Brain microvascular endothelial cell (primary cell): ENCODE measurements at regions not wholly inside any gene's neighbourhood (a gene's known extent, or its start where the extent isn't known, plus 50 kb on each side); places are given as distances from the start of the nearest gene placed in this dataset.
A peak's percentile ranks its signal among the peaks of the same experiment; 100 is the strongest.

Experiments
- DNase-seq: peaks from one replicate; pipeline ENCODE4 v3.0.0-alpha.2; 2020
- H3K27ac ChIP-seq: fragments of 250-450 bp; sonication (Bioruptor Pico); 2 replicates; pipeline ENCODE4 v1.5.1; 2020; ENCODE audit warnings: mild to moderate bottlenecking, moderate library complexity
- H3K27me3 ChIP-seq: fragments of 250-450 bp; sonication (Bioruptor Pico); replicated peaks from 2 replicates; pipeline ENCODE4 v1.5.1; 2020; ENCODE audit warnings: mild to moderate bottlenecking
- H3K36me3 ChIP-seq: fragments of 250-450 bp; sonication (Bioruptor Pico); replicated peaks from 2 replicates; pipeline ENCODE4 v1.5.1; 2020; ENCODE audit warnings: mild to moderate bottlenecking
- H3K4me3 ChIP-seq: 2 replicates; pipeline ENCODE4 v1.5.1; 2011; ENCODE audit warnings: low read depth, mild to moderate bottlenecking, control low read depth, low read length, moderate library complexity
- CTCF ChIP-seq: IDR thresholded peaks from 2 replicates; pipeline ENCODE4 v1.5.1; 2011; ENCODE audit warnings: low read depth, mild to moderate bottlenecking, moderate library complexity, low read length, control low read depth, inconsistent platforms; ENCODE audit errors: missing control alignments
- in situ Hi-C: cut with HindIII; loops from 2 replicates; pipeline ENCODE4 v1.10.0; 2017; ENCODE audit warnings: low sequenced_read_pairs, low pct_ligation_motif_present

DNA sequence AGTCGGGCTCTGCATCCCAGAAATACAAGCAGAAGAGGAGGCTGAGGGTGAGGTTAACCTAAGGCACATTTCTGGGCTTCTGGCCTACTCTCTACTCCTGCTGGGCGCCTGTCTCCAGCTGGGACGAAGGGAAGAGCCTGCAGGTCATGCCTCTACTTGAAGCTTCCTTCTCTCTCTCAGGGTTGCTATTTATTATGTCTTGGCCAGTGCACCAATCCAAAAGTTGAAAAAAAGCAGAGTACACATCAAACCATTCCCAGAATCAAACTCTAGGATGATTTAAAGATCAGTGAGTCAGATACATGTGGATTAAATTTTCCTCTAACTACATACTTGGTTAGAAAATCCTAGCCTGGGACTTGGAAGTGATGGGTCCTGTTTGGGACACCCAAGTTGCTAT is 60.2 kb upstream of the CDON start:
- in situ Hi-C loops = no loop called here
- TF ChIP-seq CTCF = no peak
- no peak for DNase-seq
- no peaks in the 10 kb centered on the region for H3K36me3 ChIP-seq
- H3K27ac ChIP-seq = no peak overlapping the region
- no peaks in the 10 kb centered on the region for H3K27me3 ChIP-seq
- no peak overlapping the region for H3K4me3 ChIP-seq

GRCh38 chr11:126121296-126121695 is 58.6 kb upstream of the CDON start:
- in situ Hi-C loops = no loop called here
- H3K27ac ChIP-seq = no peak overlapping the region
- TF ChIP-seq CTCF = no peak
- DNase-seq = no peak
- no peaks in the 10 kb centered on the region for H3K36me3 ChIP-seq
- no peak overlapping the region for H3K4me3 ChIP-seq
- no peaks in the 10 kb centered on the region for H3K27me3 ChIP-seq

GRCh38 chr11:126118806-126119205 is 56.1 kb upstream of the CDON start:
- Histone ChIP-seq H3K27me3 (no peaks in the 10 kb centered on the region), H3K36me3 (no peaks in the 10 kb centered on the region), H3K4me3 (no peak overlapping the region), H3K27ac (no peak overlapping the region)
- in situ Hi-C loops = no loop called here
- no peak for DNase-seq
- TF ChIP-seq CTCF = no peak

GRCh38 chr11:126115816-126116331 is 53.2 kb upstream of the CDON start:
- H3K36me3 ChIP-seq = no peaks in the 10 kb centered on the region
- no peaks in the 10 kb centered on the region for H3K27me3 ChIP-seq
- no peak overlapping the region for H3K27ac ChIP-seq
- H3K4me3 ChIP-seq = no peak overlapping the region
- peak; percentile 49 for TF ChIP-seq CTCF
- in situ Hi-C loops = no loop called here
- DNase-seq = peak; percentile 68

GRCh38 chr11:126115127-126115495 is 52.4 kb upstream of the CDON start:
- Histone ChIP-seq H3K27ac (no peak overlapping the region), H3K36me3 (no peaks in the 10 kb centered on the region), H3K4me3 (no peak overlapping the region), H3K27me3 (no peaks in the 10 kb centered on the region)
- no peak for TF ChIP-seq CTCF
- DNase-seq = no peak
- in situ Hi-C loops = no loop called here

GRCh38 chr11:126114486-126115126 is 51.9 kb upstream of the CDON start:
- in situ Hi-C loops = no loop called here
- no peak overlapping the region for H3K4me3 ChIP-seq
- no peaks in the 10 kb centered on the region for H3K36me3 ChIP-seq
- no peak for DNase-seq
- no peaks in the 10 kb centered on the region for H3K27me3 ChIP-seq
- TF ChIP-seq CTCF = no peak
- no peak overlapping the region for H3K27ac ChIP-seq
